HG03280 (cell line): ENCODE measurements at regions not wholly inside any gene's neighbourhood (a gene's known extent, or its start where the extent isn't known, plus 50 kb on each side); places are given as distances from the start of the nearest gene placed in this dataset.
A peak's percentile ranks its signal among the peaks of the same experiment; 100 is the strongest.
"Not testable (repeated sequence)": the region's sequence is repeated elsewhere in the genome, so short reads cannot be mapped to it uniquely, and the experiment has no call there.

Experiments used
- ATAC-seq: cut with Tn5 transposase; IDR thresholded peaks from one replicate; pipeline ENCODE4 v1.9.1; 2021; ENCODE audit warnings: mild to moderate bottlenecking, moderate library complexity; ENCODE audit not compliant: unreplicated experiment

- no peak for ATAC-seq
These were observed 112.8 kb upstream of the DUSP22 start for GRCh38 chr6:179340-179950.

- not testable (repeated sequence) for ATAC-seq
These were observed 112.1 kb upstream of the DUSP22 start for GRCh38 chr6:180091-180694.

- ATAC-seq: peak; percentile 51
These were observed 111.1 kb upstream of the DUSP22 start for GRCh38 chr6:181049-181654.

GRCh38 chr6:183668-184067, 108.6 kb upstream of the DUSP22 start:
- no peak for ATAC-seq

- ATAC-seq: no peak
These were observed 108.1 kb upstream of the DUSP22 start for GRCh38 chr6:184161-184700.

GRCh38 chr6:186340-186965, 105.8 kb upstream of the DUSP22 start:
- ATAC-seq: no peak

- no peak for ATAC-seq
These were observed 105.0 kb upstream of the DUSP22 start for GRCh38 chr6:187210-187861.

- ATAC-seq: peak; percentile 77
These were observed 103.2 kb upstream of the DUSP22 start for GRCh38 chr6:188821-189655.

- no peak for ATAC-seq
These were observed 102.6 kb upstream of the DUSP22 start for GRCh38 chr6:189676-190075.

- no peak for ATAC-seq
These were observed 101.5 kb upstream of the DUSP22 start for GRCh38 chr6:190596-191395.

- no peak for ATAC-seq
These were observed 100.6 kb upstream of the DUSP22 start for GRCh38 chr6:191487-192312.

GRCh38 chr6:192313-192664, 100.0 kb upstream of the DUSP22 start:
- ATAC-seq: no peak

GRCh38 chr6:193180-193579, 99.1 kb upstream of the DUSP22 start:
- ATAC-seq: no peak

- ATAC-seq: no peak
These were observed 98.4 kb upstream of the DUSP22 start for GRCh38 chr6:193773-194310.

- ATAC-seq: no peak
These were observed 96.4 kb upstream of the DUSP22 start for GRCh38 chr6:195861-196360.

- ATAC-seq: no peak
These were observed 95.7 kb upstream of the DUSP22 start for GRCh38 chr6:196543-196942.

- no peak for ATAC-seq
These were observed 88.6 kb upstream of the DUSP22 start for GRCh38 chr6:203661-204060.

- ATAC-seq: no peak
These were observed 86.0 kb upstream of the DUSP22 start for GRCh38 chr6:206264-206663.
